H1 (cell line): ENCODE measurements at regions not wholly inside any gene's neighbourhood (a gene's known extent, or its start where the extent isn't known, plus 50 kb on each side); places are given as distances from the start of the nearest gene placed in this dataset.

Experiments
- CTCF ChIA-PET: fragments of 300-600 bp; sonication (Branson Sonifier 250); formaldehyde crosslinking; loops from one replicate; lab custom pipeline; 2021; ENCODE audit not compliant: partially characterized antibody; lab: Charles Lee
- POLR2A ChIA-PET: fragments of 300-600 bp; sonication (Branson Sonifier 250); formaldehyde crosslinking; loops from one replicate; lab custom pipeline; 2021; ENCODE audit warnings: inconsistent platforms; ENCODE audit not compliant: partially characterized antibody; lab: Charles Lee
- DNase-seq, 2 experiments: peaks; one replicate each; pipeline versions ENCODE4 v3.0.0 to v3.0.0-alpha.2; 2010 to 2022; ENCODE audit warnings: low spot score in 2 of 2, low read depth in 1 of 2, mixed read lengths in 1 of 2
- FAIRE-seq: peaks from 2 replicates; lab custom pipeline; 2011; peaks lifted over from hg19 to GRCh38; lab: Jason Lieb, UNC
- H2AFZ ChIP-seq: 2 replicates; pipeline ENCODE4 v1.8.1; 2012; ENCODE audit warnings: low read length, inconsistent platforms
- H2AK5ac ChIP-seq: 2 replicates; pipeline ENCODE4 v1.6.1; 2013; ENCODE audit warnings: low read depth, low read length
- H2BK120ac ChIP-seq: replicated peaks from 2 replicates; pipeline ENCODE3; 2013; ENCODE audit warnings: low read depth, low read length, inconsistent platforms
- H2BK12ac ChIP-seq: 2 replicates; pipeline ENCODE4 v1.6.1; 2013; ENCODE audit warnings: low read depth, low read length
- H2BK15ac ChIP-seq: 2 replicates; pipeline ENCODE4 v1.6.1; 2013; ENCODE audit warnings: low read length
- H2BK20ac ChIP-seq: 2 replicates; pipeline ENCODE4 v1.6.1; 2013; ENCODE audit warnings: low read length
- H2BK5ac ChIP-seq: 2 replicates; pipeline ENCODE4 v1.6.1; 2013; ENCODE audit warnings: low read depth, low read length
- H3K14ac ChIP-seq: 2 replicates; pipeline ENCODE4 v1.6.1; 2013; ENCODE audit warnings: inconsistent platforms; ENCODE audit not compliant: insufficient read length
- H3K18ac ChIP-seq: 2 replicates; pipeline ENCODE4 v1.6.1; 2013; ENCODE audit warnings: low read length; ENCODE audit errors: extremely low read depth
- H3K23ac ChIP-seq: 2 replicates; pipeline ENCODE4 v1.6.1; 2013; ENCODE audit warnings: inconsistent platforms; ENCODE audit not compliant: insufficient read length
- H3K23me2 ChIP-seq: 2 replicates; pipeline ENCODE4 v1.6.1; 2013; ENCODE audit warnings: low read depth, low read length
- H3K27ac ChIP-seq: 2 replicates; pipeline ENCODE4 v1.6.1; 2011; ENCODE audit warnings: low read depth, low read length, inconsistent platforms
- H3K27me3 ChIP-seq, 4 experiments: replicated peaks in 1 of 4; 1 replicate in 1 of 4; 2 replicates in 3 of 4; pipeline versions ENCODE4 v1.6.1 to v1.8.1; 2011 to 2013; ENCODE audit warnings: low read length in 3 of 4, mild to moderate bottlenecking in 3 of 4, inconsistent platforms in 2 of 4, mixed read lengths in 2 of 4, moderate library complexity in 1 of 4; ENCODE audit not compliant: control insufficient read depth in 3 of 4, insufficient read depth in 3 of 4; ENCODE audit errors: extremely low read depth in 1 of 4
- H3K36me3 ChIP-seq, 4 experiments: 2 replicates each; pipeline versions ENCODE4 v1.6.1 to v1.8.1; 2011 to 2013; ENCODE audit warnings: mild to moderate bottlenecking in 4 of 4, low read length in 3 of 4, moderate library complexity in 2 of 4, control low read depth in 1 of 4, inconsistent platforms in 1 of 4; ENCODE audit not compliant: insufficient read depth in 4 of 4, control insufficient read depth in 2 of 4
- H3K4ac ChIP-seq: replicated peaks from 2 replicates; pipeline ENCODE3; 2013; ENCODE audit warnings: low read length, low read depth, mixed read lengths, inconsistent platforms; ENCODE audit not compliant: insufficient read length
- H3K4me1 ChIP-seq, 4 experiments: replicated peaks in 1 of 4; 1 replicate in 1 of 4; 2 replicates in 3 of 4; pipeline versions ENCODE4 v1.6.1 to v1.8.1; 2011 to 2013; ENCODE audit warnings: low read length in 3 of 4, inconsistent platforms in 2 of 4, mixed read lengths in 1 of 4; ENCODE audit not compliant: insufficient read depth in 4 of 4, control insufficient read depth in 3 of 4
- H3K4me2 ChIP-seq, 2 experiments: 2 replicates each; pipeline versions ENCODE4 v1.6.1 to v1.8.1; 2011 to 2013; ENCODE audit warnings: low read depth in 2 of 2, low read length in 2 of 2, control low read depth in 1 of 2, inconsistent platforms in 1 of 2, mild to moderate bottlenecking in 1 of 2; ENCODE audit not compliant: insufficient read depth in 1 of 2
- H3K4me3 ChIP-seq, 4 experiments: fragments of 200-600, 300-600 bp in 1 of 4; sonication (generic), shearing (Covaris generic), sonication (Bioruptor Twin) in 1 of 4; 2 replicates each; pipeline versions ENCODE4 v1.5.1 to v1.8.1; 2011 to 2016; ENCODE audit warnings: low read length in 4 of 4, low read depth in 3 of 4, control low read depth in 2 of 4, inconsistent platforms in 2 of 4, mild to moderate bottlenecking in 2 of 4, mixed read lengths in 1 of 4, moderate library complexity in 1 of 4; ENCODE audit not compliant: insufficient read depth in 2 of 4; ENCODE audit errors: extremely low read depth in 1 of 4
- H3K56ac ChIP-seq: replicated peaks from 2 replicates; pipeline ENCODE3; 2013; ENCODE audit warnings: low read depth, mild to moderate bottlenecking, mixed read lengths, low read length, inconsistent platforms; ENCODE audit not compliant: insufficient read length
- H3K79me1 ChIP-seq: 2 replicates; pipeline ENCODE4 v1.6.1; 2013; ENCODE audit warnings: low read depth, low read length, control low read depth
- H3K79me2 ChIP-seq, 2 experiments: 2 replicates each; pipeline versions ENCODE4 v1.6.1 to v1.8.1; 2012 to 2013; ENCODE audit warnings: low read length in 2 of 2, mild to moderate bottlenecking in 2 of 2, inconsistent platforms in 1 of 2; ENCODE audit not compliant: insufficient read depth in 2 of 2, control insufficient read depth in 1 of 2
- H3K9ac ChIP-seq, 4 experiments: replicated peaks in 1 of 4; 1 replicate in 1 of 4; 2 replicates in 3 of 4; pipeline versions ENCODE4 v1.6.1 to v1.8.1; 2011 to 2013; ENCODE audit warnings: low read depth in 3 of 4, low read length in 3 of 4, control low read depth in 2 of 4, mild to moderate bottlenecking in 2 of 4, moderate library complexity in 2 of 4, inconsistent platforms in 1 of 4; ENCODE audit errors: extremely low read depth in 1 of 4
- H3K9me3 ChIP-seq, 2 experiments: 2 replicates each; pipeline versions ENCODE4 v1.6.1 to v1.8.1; 2012 to 2013; ENCODE audit warnings: mild to moderate bottlenecking in 2 of 2, moderate library complexity in 2 of 2, control low read depth in 1 of 2, inconsistent platforms in 1 of 2, low read depth in 1 of 2, low read length in 1 of 2, mixed read lengths in 1 of 2; ENCODE audit not compliant: insufficient read depth in 2 of 2
- H4K20me1 ChIP-seq, 2 experiments: replicated peaks in 1 of 2; 2 replicates each; pipeline versions ENCODE3 to v1.8.1; 2011 to 2013; ENCODE audit warnings: inconsistent platforms in 2 of 2, low read length in 2 of 2, mild to moderate bottlenecking in 1 of 2; ENCODE audit not compliant: insufficient read depth in 2 of 2, control insufficient read depth in 1 of 2
- H4K5ac ChIP-seq: 2 replicates; pipeline ENCODE4 v1.6.1; 2013; ENCODE audit warnings: low read length, low read depth, mixed read lengths, inconsistent platforms; ENCODE audit not compliant: insufficient read length
- H4K8ac ChIP-seq: 2 replicates; pipeline ENCODE4 v1.8.0; 2013; ENCODE audit warnings: mild to moderate bottlenecking, moderate library complexity, low read length, inconsistent platforms; ENCODE audit not compliant: insufficient read depth; ENCODE audit errors: extremely low read depth
- H4K91ac ChIP-seq: replicated peaks from 2 replicates; pipeline ENCODE3; 2013; ENCODE audit warnings: low read length, mixed read lengths, inconsistent platforms; ENCODE audit not compliant: insufficient read length
- CHD7 ChIP-seq: fragments of 300-600 bp; sonication (generic); IDR thresholded peaks from 2 replicates; pipeline ENCODE4 v1.7.1; 2012; ENCODE audit warnings: low read length, moderate library complexity, mild to moderate bottlenecking, inconsistent platforms; ENCODE audit not compliant: insufficient replicate concordance
- WGBS, 2 experiments: shearing (Covaris generic) in 1 of 2; methylation state at CpG; one replicate each; pipeline versions ENCODE4 v1.1.6 to v1.1.7; 2013 to 2015; ENCODE audit warnings: low lambda C conversion rate in 2 of 2, mixed read lengths in 2 of 2, inconsistent platforms in 1 of 2, low coverage in 1 of 2, missing lambda C conversion rate in 1 of 2; ENCODE audit not compliant: insufficient replicate concordance in 2 of 2, insufficient coverage in 1 of 2, insufficient read length in 1 of 2; ENCODE audit errors: extremely low coverage in 1 of 2, missing lambda C conversion rate in 1 of 2; 5-methylcytosine and 5-hydroxymethylcytosine counted together

DNA sequence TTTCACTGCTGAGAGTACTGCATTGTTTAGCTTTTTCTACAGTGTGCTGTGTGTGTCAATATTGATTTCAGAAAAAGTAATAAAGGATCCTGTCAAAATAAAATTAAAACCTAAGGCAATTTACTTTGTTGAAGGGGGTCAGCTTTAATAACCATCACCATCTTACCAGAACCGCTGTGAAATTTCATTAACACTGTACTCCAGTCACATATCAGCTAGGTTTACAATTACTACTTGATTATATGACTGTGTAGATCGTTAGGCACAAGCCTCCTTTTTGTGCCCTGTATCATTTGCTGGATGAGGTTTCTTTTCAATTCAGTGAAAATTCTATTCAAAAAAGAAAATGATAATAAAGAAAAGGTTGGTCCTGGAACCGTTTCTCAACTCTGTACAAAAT, 917.2 kb downstream of the CENPC start:
- Histone ChIP-seq H2BK15ac (no peak overlapping the region), H3K36me3 (no peaks in the 10 kb centered on the region), H3K18ac (no peak overlapping the region), H3K79me2 (no peaks in the 10 kb centered on the region), H3K4me2 (no peak overlapping the region), H3K27me3 (no peaks in the 10 kb centered on the region), H3K9me3 (no peaks in the 10 kb centered on the region), H3K27ac (no peak overlapping the region), H2BK12ac (no peak overlapping the region), H3K23ac (no peak overlapping the region), H3K4ac (no peak overlapping the region), H2AFZ (no peak overlapping the region), H4K8ac (no peak overlapping the region), H3K56ac (no peak overlapping the region), H2BK5ac (no peak overlapping the region), H3K9ac (no peak overlapping the region), H4K20me1 (no peaks in the 10 kb centered on the region), H3K79me1 (no peaks in the 10 kb centered on the region), H2BK120ac (no peak overlapping the region), H4K91ac (no peak overlapping the region), H3K4me3 (no peak overlapping the region), H2BK20ac (no peak overlapping the region), H3K4me1 (no peaks in the 10 kb centered on the region), H2AK5ac (no peak overlapping the region), H3K23me2 (no peaks in the 10 kb centered on the region), H3K14ac (no peak overlapping the region), H4K5ac (no peak overlapping the region)
- FAIRE-seq, result no peak
- WGBS, 2 experiments, result 94% methylated on average over 3 of the region's 3 CpGs; no CpG with 5 or more reads in 1 of the 2 experiments
- DNase-seq, result no peak
- CTCF ChIA-PET, result no interaction called here
- POLR2A ChIA-PET, result no interaction called here
- TF ChIP-seq CHD7, result no peak
